ENCODE measurements at regions not wholly inside any gene's neighbourhood (a gene's known extent, or its start where the extent isn't known, plus 50 kb on each side); places are given as distances from the start of the nearest gene placed in this dataset.
A peak's percentile ranks its signal among the peaks of the same experiment; 100 is the strongest.
"Not testable (repeated sequence)": the region's sequence is repeated elsewhere in the genome, so short reads cannot be mapped to it uniquely, and the experiment has no call there.

DNA sequence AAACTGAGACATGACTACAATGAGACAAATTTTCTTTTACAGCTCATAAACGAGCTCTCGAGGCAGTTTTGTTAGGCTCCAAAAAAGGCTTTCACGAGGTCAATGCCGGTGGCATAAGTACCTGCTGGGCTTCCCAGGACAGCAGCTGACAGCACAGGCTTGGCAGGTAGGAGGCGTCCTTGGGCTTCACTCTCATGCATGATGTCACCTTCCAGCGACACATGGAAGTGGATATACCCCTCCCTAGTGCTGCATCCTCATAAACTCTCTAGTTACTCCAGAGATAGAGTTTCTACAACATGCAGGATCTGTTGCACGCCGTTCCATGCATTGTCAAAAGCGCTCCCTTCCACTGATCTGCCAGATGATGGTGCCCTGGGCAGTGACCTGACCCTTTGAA lies 112.5 kb upstream of the PAXBP1 start:
- no peak for DNase-seq (ENCODE audit: low spot score)

DNA sequence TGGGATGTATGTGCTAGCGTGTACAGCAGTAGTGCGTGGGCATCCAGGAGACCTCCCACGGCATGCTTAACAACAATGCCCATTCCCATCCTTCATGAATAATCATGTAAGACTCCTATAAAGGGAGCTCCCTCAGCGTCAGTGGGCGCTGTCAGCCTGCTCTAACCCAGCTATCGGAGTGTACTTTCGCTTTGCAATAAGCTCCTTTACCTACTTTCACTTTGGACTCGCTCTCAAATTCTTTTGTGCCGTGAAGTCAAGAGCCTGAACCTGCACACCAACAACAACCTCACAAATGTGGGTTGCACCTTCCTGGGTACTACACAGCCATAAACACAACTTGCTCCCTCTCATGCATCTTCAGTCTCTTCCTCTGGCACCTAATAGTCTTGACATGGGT lies 114.8 kb upstream of the PAXBP1 start:
- peak; percentile 40 for DNase-seq (ENCODE audit: low spot score)

DNA sequence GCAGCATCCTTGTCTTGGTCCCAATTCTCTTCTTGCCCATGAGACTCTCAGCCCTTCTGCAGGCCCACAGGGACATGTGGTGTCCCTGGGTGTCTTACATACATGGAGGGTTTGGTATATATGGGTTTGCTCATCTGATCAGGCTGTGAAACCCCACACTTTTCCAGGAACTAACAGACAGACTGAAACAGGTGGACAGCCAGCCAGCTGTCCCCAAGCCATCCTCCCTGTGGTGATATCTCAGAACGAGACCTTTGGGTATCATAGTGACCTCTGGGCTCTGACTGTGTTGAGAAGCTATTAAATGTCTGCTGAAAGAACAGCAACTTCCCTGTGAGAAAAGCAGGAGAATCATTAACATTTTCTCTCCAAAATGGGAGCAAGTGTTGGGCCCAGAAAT lies 115.5 kb upstream of the PAXBP1 start:
- DNase-seq (ENCODE audit: low spot score), result no peak

DNA sequence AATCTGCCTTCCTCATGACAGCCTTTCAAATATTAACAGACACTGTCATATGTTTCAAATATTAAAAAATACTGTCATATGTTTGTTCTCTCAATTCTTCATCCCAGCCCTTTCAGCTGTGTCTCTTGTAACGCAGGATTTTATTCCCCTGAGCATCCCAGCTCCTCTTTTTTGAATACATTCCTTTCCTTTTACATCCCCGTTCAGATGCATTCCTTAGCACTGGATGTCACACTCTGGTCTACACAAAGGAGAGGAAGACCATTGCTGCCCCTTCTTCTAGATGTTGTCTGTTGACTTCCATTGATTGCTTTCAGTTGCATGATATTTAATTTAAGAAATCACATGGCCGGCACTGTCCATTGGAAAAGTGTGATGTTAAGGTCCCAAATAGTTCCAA lies 117.4 kb upstream of the PAXBP1 start:
- DNase-seq (ENCODE audit: low spot score), result no peak

DNA sequence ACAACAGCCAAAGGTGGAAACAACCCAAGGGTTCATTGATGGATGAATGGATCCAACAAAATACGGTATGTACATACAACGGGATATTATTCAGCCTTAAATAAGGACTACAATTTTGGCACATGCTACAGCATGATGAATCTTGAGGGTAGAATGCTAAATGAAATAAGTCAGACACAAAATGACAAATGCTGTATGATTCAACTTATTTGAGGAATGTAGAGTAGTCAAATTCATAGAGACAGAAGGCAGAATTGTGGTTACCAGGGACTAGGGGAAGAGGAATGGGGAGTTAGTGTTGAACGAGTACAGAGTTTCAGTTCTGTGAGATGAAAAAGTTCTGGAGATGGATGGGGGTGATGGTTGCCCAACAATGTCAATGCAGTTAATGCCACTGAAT lies 118.0 kb upstream of the PAXBP1 start:
- no peak for DNase-seq (ENCODE audit: low spot score)

DNA sequence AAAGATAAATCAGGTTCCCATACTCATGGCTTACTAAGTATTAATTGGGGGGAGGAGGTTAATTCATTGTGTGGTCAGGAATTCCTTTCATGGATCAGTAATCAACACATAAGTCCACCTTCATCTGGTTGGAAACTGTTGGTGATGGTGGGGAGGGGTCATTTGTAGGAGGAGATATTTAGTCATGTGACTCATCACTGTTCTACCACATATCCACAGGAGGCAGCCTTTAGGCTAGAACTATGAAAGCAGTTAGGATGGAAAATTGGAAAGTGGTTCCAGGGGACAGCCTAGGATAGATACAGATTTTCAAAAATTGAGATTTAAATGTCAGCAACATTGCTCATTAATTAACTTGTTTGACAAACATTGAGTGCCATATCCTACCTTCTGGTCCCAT lies 122.8 kb upstream of the PAXBP1 start:
- DNase-seq (ENCODE audit: low spot score), result no peak

DNA sequence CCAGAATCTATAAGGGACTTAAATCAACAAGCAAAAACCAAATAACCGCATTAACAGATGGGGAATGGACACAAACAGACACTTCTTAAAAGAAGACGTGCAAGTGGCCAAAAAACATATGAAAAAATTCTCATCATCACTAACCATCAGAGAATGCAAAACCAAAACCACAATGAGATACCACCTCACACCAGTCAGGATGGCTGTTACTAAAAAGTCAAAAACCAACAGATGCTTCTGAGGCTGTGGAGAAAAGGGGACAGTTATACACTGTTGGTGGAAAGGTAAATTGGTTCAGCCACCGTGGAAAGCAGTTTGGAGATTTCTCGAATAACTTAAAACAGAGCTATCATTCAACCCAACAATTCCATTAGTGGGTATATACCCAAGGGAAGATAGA lies 124.9 kb upstream of the OLIG2 start:
- DNase-seq (ENCODE audit: low spot score), result no peak

DNA sequence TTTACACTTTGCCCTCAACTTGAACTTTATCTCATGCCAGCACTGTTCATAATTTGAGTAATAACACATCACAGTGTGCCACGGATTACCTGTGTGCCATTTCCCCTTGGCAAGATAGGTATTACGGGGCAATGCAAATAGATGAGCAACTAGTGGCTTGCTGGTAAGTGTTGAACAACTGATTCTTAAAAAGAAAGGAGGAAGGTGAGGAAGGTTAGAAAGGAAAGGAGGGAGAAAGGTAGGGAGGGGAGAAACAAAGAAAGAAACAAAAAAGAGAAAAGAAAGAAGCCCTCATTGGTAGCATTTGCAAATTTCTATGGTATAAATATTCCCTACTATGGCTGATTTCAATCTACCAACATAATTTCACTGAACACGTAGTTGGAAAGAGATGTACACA lies 118.2 kb upstream of the OLIG2 start:
- DNase-seq (ENCODE audit: low spot score), result no peak

DNA sequence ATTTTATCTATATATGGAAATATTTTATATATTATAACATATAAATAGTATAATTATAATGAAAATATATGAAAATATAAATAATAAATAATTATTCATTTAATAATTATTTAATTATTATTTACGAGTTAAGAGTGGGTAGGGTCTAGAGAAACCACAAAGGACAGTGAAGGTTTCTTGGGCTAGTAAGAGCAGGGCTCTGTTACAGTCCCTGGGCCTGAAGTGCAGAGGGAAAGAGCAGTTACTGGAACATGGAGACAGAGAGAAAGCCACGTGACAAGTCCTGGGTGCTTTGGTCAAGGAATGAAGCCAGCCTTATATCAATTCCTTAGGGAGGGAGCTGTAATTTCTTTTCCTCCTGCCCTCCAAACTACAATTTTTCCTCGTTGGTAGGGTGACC lies 117.2 kb upstream of the OLIG2 start:
- DNase-seq (ENCODE audit: low spot score), result no peak

DNA sequence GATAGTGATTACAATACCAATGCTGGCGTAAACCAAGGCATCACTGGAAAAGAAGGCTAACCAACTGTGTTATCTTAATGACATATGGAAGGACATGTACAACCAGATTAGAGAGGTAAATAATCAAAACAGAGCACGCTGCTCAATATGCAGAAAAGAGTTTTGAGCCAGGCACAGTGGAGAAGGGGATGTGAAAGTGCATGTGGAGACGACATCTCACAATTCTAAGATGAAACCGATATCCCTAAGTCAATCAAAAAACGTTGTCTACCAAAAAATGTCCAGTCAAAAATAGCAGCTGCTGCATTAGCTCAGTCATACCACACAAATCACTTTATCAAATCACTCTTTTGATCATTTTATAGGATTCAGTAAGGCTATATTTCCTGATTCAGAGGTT lies 116.3 kb upstream of the OLIG2 start:
- DNase-seq (ENCODE audit: low spot score), result no peak

DNA sequence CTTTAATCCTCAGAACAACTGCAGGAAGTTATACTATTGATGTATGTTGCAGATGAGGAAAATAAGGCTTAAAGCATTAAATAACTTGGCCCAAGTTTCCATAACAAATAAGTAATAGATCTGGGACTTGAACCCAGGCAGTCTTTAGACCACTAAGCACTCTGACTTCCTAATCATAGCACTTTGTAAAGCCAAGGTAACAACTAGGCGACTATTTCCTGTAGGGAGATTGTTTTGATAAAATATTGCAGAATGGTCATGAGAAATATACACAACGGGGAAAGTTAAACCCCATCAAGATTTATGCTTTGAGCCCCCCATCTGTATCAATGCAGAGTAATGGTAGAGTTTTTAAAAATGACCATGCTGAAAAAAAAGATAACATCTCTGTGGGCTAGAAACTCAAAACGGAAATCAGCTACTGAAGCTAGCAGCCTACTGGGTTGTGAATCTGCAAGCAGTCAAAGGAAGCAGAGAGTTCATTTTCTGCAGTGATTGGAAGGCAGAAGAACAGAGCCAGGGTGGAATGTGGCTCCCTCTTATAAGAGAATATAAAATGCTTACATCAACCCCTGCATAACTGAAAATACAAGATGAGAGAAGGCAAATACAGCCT lies 111.2 kb upstream of the OLIG2 start:
- DNase-seq (ENCODE audit: low spot score), result no peak

DNA sequence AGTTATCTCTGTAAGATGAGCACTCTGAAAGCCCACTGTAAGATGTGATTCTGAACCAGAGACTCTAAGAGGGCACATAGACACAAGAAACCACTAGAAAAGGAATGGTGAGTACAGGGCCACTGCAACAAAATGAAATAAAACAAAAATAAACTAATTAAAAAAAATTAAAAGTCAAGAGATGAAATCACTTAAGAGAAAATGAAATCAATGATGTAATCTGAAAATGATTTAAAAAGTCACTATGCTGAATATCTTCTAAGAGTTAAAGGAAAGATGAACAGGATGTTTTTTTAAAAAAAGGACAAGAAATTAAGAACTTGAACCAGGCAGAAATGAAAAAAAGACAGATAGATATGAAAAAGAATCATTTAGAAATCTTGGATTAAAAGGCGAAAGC lies 110.6 kb upstream of the OLIG2 start:
- no peak for DNase-seq (ENCODE audit: low spot score)

DNA sequence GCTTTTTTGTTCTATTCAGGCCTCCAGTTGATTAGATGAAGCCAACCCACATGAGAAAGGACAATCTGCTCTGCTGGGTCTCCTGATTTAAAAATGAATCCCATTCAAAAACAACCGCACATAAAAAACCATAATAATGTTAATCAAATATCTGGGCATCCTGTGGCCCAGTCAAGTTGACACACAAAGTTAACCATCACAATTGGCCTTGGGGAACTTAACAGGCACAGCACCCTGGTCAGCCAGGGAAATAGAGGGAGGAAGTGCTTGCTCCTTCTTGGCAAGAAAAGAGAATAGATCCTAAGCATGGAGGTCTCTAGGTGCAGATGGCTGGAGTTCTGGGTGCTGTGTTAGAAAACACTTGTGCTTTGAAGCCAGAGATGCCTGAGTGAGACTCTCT lies 109.6 kb upstream of the OLIG2 start:
- no peak for DNase-seq (ENCODE audit: low spot score)

DNA sequence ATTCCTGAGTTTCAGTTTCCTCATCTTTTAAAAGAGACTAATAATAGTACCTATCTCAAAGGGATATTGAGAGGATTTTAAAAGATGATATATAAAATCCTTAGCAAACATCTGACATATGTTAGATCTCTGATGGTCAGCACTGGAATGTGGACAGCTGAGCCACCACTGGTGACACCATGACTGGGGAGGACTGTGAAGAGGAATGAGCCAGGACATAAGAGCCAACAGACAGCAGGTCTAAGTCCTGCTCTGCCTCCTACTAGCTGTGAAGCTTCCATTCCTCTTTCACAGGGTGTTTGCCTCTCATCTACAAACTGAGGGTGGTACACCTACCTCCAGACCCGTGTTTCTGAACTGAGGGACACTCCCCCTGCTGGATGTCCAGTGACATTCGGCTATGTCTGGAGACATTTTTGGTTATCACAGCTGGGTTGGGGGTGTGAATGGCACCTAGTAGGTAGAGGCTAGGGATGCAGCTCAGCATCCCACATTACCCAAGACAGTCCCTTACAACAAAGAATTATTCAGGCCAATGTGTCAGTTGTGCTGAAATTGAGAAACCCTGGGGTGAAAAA lies 109.1 kb upstream of the OLIG2 start:
- no peak for DNase-seq (ENCODE audit: low spot score)

DNA sequence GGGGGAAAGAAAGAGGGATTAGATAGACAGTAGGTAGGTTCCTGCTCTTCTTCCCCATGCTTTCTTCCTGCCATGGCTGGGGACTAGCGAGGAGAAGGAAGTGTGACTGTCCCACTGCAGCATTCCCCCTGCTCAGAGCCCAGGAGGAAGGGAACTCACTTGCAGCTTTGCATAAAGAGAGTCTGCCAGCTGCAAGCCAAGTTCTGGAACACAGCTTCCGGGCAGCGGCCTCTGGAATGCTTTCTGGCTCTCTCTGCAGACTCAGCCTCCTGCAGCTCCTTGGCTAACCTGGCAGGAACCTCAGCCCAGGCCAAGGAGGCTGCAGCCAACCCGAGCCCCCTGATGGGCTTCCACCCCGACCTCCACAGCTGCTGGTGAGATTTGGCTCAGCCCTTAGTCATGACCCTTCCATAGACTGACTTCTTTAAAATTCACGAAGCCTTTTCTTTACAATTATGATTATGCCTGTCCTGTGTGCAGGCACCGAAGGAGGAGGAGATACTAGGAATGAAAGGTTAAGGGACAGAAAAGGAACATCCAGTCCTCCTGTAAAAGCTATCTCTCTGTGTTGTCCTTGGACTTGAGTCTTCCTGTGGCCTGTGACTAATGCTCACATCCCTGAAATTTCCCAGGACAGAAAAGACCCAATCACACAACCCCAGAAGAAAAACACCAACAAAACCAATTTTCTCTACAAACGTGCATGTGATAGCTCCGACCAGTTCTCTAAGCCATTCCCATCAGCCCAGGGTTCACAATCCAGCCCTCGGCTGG lies 108.2 kb upstream of the OLIG2 start:
- DNase-seq (ENCODE audit: low spot score), result no peak

DNA sequence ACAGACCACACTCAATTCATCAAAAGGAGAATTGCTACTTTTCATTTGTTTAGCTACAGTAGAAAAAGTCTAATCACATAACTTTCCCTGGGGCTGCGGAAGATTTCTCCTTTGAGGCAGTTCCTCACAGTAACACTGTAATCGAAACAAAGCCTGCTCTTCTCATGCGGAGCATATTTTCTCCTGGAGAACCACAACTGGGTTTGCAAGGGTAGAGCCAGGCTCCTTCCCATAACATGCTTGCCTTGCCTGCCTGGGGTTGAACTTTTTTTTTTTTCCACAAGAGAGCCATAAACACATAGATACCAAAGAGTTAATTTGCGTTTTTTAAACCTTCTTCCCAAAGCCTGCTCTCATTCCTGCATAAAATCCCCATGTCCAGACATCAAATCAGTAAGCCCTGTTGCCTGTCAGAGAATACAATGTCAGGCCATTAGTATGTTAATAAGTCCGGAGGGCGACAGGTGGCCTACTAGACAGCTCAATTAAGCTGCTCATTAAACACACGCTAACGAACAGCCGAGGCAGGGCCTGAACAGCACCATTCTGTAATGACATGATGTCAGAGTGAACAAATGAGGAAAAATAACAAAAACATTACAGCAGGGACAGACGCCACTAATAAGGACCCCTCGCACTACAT lies 107.1 kb upstream of the OLIG2 start:
- no peak for DNase-seq (ENCODE audit: low spot score)

DNA sequence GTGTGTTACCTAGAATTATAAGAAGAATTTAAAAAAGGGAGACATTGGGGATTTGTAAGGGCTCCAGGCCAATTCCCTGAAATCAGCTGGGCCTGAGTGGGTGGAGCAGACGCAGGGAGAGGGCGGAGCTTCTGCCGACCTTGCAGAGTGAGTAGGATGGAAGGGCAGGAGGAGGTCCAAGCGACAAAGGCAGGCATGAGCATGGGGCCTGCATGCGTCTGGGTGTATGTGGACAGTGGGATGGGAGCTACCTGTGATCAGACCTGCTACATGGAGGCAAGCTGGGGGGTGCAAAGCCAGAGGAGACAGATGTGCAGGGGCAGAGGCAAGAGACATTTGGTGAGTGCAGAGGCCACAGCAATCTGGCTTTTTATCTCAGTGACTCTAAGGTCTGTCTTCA lies 105.3 kb upstream of the OLIG2 start:
- DNase-seq (ENCODE audit: low spot score), result no peak

DNA sequence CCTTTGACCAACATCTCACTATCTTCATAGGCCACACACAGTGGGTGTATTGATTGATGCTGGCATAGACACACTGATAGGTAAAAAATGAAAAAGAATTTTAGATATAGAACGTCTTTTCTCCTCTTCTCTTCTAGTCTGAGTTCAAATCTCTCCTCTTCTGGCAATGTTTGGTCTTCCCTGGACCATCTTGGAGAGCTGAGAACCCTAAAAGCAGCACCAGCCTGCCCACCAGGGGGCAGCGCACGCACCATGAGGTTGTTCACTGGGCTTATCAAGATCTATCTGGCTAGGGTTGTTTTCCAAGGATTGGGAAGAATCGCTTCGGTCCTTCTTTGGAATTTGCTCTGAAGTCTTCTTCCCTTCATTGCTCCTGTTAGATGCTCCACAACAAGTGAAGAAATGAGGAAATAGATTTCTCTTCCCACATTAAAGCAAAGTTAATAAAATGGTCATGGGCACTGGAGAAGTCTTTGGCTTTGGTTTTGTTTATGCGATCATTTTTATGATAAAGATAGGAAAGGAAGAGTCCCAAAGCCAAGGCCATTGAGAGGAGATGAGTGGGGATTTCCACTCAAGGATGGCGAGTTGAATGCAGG lies 104.0 kb upstream of the OLIG2 start:
- no peak for DNase-seq (ENCODE audit: low spot score)

DNA sequence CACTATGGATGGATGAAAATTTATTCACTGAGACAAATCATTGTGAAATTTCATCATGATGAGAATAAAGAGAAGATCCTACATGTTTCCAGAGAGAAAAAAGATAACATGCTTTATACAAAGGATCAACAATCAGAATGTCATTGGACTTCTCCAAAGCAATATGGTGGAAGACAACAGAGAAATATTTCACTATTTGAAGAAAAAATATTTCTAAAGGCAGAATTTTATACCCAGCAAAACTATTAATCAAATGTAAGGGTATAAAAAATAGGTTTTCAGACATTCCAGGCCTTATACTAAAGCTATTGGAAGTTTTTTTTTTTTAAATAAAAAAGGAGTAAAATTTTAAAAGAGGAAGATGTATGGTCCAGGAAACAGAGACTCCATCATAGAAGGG lies 100.6 kb upstream of the OLIG2 start:
- DNase-seq (ENCODE audit: low spot score), result no peak

DNA sequence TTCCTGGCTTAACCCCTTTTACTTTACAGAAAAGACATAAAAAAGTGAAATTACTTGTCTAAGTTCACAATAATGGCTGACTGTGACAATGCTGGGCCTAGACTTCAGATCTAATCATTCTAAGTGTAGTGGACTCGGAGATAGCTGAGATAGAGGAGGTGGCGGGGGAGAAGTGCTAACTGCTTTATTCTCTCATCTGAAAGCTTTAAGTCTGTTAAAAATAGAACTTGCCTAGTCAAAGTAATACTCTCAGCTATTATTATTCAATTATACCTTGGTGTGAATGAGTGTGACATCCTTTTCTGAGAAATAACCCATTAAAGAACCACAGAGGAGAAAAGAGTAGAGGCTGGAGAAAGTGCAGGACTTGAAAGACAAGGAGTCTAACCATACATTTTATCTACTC lies 96.1 kb upstream of the OLIG2 start:
- no peak for DNase-seq (ENCODE audit: low spot score)

DNA sequence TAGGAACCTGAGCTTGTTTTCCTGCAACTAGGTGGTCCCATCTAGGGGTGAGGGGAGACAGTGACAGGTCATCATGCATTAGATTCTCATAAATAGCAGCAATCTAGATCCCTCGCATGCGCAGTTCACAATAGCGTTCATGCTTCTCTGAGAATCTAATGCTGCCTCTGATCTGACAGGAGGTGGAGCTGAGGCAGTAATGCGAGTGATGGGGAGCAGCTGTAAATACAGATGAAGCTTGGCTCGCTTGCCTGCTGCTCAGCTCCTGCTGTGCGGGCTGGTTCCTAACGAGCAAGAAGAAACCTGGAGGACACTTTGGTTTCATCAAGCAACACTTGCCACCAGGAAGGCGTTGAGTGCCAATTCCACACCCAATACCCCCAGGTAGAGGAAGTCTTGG lies 95.1 kb upstream of the OLIG2 start:
- DNase-seq (ENCODE audit: low spot score), result no peak

DNA sequence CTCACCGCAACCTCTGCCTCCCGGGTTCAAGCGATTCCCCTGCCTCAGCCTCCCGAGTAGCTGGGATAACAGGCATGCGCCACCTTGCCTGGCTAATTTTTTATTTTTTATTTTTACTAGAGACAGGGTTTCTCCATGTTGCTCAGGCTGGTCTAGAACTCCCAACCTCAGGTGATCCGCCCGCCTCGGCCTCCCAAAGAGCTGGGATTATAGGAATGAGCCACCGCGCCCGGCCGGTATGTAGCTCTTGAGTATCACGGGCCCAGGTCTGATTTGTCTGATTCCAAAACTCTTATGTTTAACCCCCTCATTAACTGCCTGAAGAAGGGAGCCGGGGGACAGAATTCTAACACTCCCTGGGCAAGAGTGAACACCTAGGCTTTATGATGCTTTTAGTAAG lies 91.7 kb upstream of the OLIG2 start:
- DNase-seq (ENCODE audit: low spot score), result not testable (repeated sequence)

DNA sequence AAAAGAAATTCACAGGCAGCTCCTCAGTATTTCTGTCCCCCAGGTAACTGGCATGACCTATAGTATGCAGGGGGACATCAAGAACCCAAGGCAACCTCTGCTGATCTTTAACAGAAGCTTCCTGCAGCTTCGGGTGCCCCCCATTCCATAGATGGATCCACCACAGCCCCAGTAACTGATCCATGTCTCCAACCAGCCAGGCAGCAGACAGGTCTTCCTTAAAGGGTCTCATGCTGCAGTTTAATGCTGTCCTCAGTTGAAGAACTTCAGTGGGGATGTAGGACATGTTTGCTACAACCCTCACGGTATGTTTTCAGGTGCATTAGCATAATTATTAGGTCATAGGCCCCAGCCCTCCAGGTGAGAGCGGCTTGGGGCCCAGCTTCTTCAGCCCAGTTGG lies 90.9 kb upstream of the OLIG2 start:
- DNase-seq (ENCODE audit: low spot score), result no peak
